ENCODE measurements at regions not wholly inside any gene's neighbourhood (a gene's known extent, or its start where the extent isn't known, plus 50 kb on each side); places are given as distances from the start of the nearest gene placed in this dataset.

DNA sequence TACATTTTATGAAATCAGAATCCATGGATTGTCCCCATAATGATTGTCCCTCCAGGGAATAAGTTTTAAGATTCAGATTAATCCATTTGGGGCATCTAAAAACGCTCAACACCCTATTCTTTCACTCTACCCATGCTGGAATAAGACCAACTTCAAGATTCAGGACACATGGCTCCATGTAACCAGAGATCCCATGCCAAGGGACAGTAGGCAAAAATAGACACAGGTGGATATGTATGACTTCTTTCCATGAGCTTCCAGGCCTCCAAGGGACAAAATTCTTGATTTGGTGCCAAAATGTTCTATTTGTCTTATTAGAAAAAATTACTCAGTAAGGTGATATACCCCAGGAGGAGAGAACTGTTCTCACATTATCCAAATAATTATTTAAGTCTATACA, 178.8 kb downstream of the NRIP1 start:
- no peak for TF ChIP-seq POLR2AphosphoS5 (IDR thresholded peaks at IDR 0.05; ENCODE audit: borderline replicate concordance, low read depth, low read length)
- TF ChIP-seq EZH2 (IDR thresholded peaks at IDR 0.05): no peak
